ENCODE measurements at regions not wholly inside any gene's neighbourhood (a gene's known extent, or its start where the extent isn't known, plus 50 kb on each side); places are given as distances from the start of the nearest gene placed in this dataset.
A peak's percentile ranks its signal among the peaks of the same experiment; 100 is the strongest.
"Not testable (repeated sequence)": the region's sequence is repeated elsewhere in the genome, so short reads cannot be mapped to it uniquely, and the experiment has no call there.

DNA sequence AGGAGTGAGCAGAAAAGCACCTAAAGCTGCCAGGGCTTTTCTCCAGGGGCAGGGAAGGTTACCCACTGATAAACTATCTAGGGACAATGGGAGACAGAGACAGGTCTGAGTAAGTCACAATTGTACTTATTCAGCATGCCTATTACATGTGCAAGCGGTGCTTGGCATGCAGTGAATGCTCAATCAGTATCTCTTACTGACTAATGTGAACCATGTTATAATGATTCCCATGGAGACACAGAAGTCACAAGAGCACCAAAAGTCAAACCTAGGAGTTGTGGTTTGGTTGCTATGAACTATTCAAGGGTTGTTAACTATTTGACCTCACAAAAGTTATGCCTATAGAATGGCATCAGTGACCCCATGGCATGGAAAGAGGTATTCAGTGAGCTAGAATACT, 50.0 kb upstream of the RASGRP1 start:
- no peak for DNase-seq

- no peak for DNase-seq
Observed at GRCh38 chr15:38617831-38618230, 53.2 kb upstream of the RASGRP1 start.

DNA sequence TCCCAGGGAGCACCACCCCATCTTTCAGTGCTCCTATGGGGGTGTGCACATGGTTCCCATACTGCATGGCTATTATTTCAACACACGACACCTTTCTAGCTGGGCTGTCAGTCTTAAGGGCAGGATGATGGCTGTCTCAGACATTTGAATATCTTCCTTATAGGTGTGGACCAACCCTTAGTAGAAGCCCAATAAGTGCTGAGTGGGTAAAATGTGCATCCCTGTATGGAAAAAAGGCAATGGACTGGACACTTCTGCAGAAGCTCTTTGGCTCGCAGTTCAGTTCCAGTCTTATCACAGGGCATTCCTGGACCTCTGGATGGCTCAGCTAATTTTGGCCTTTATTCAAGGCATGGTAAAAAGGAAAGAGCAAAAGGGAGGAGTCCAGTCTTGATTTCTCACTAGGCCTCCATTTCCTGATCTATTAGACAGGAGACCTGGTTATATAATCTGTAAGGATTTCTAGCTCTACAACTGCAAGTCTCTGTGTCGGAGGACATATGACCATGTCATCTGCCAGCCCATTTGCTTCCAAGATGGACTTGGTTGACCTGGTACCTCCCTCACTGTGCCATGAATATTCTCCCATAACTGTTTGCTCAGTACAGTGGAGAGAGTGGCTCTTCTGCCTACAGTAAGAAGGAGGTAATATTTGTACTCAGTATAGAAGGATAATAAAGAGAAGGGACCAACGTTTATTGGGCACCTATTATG, 53.8 kb upstream of the RASGRP1 start:
- no peak for DNase-seq

DNA sequence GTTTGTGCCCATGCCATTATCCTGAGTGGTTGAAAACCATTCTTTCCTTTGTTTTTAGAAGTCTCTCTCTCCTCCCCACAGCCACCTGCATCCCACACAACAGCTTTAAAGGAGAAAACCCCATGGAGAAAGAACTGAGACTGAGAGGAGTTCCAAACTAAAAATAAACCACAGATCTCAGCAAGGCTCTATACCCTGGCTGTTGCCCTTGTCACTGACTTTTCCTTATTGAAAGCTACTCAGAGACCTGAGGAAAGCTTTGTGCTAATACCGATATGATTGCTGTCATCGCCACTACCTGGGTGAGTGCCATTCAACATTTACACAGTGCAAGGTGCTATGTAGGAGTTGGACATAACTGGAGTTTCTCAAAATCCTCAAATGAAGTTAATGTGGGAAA, 55.5 kb upstream of the RASGRP1 start:
- no peak for DNase-seq

DNA sequence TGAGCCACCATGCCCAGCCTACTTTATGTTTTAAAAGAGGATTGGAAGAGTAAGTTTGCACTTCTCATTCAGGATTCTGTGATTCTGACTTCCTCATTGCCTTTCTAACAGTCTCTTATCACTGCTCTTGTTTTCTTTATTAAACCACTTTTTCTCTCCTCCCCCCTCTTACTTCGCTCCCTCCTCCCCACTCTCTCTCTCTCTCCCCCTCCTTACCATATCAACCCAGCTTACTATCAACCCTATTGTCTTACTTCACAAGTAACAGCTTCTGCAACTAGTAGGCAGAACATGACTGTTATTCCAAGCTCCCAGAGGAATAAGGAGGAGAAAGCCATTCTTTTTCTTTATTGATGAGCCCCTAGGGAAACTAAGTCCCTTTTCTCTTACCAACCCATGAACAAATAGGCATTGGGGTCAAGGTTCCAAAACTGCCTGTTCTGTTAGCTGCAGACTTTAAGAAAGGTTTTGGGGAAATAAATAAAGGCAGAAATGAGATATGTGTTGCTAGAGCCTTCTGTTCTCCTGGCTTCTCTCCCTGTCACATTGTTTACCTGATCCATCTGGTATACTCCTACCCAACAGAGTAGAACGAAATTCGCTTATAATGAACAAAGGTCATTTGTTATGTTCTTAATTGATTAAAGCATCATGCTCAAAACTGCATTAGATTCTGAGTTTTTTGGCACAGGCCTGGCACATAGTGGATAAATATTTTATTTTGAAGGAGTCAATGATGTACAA, 56.4 kb upstream of the RASGRP1 start:
- DNase-seq: no peak

GRCh38 chr15:38622304-38622703, 57.7 kb upstream of the RASGRP1 start:
- DNase-seq: no peak

- no peak for DNase-seq
Observed at GRCh38 chr15:38622908-38623307, 58.3 kb upstream of the RASGRP1 start.

DNA sequence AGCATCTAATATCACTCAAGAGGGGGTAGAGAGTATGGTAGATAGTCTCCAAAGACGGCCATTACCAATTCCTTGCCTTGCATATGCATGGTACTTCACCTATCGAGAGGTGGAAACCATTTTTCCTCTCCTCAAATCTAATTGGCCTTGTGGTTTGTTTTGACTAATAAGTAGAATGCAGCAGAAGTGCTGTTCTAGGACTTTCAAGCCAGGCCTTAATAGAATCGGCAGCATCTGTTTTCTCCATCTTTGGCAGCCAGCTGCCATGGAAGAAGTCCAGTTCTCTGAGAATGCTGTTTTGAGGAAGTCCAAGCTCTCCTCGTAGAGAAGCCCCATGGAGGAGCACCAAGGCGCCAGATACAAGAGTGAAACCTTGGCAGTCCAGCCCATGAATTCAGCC, 59.1 kb upstream of the RASGRP1 start:
- DNase-seq: peak; percentile 37

DNA sequence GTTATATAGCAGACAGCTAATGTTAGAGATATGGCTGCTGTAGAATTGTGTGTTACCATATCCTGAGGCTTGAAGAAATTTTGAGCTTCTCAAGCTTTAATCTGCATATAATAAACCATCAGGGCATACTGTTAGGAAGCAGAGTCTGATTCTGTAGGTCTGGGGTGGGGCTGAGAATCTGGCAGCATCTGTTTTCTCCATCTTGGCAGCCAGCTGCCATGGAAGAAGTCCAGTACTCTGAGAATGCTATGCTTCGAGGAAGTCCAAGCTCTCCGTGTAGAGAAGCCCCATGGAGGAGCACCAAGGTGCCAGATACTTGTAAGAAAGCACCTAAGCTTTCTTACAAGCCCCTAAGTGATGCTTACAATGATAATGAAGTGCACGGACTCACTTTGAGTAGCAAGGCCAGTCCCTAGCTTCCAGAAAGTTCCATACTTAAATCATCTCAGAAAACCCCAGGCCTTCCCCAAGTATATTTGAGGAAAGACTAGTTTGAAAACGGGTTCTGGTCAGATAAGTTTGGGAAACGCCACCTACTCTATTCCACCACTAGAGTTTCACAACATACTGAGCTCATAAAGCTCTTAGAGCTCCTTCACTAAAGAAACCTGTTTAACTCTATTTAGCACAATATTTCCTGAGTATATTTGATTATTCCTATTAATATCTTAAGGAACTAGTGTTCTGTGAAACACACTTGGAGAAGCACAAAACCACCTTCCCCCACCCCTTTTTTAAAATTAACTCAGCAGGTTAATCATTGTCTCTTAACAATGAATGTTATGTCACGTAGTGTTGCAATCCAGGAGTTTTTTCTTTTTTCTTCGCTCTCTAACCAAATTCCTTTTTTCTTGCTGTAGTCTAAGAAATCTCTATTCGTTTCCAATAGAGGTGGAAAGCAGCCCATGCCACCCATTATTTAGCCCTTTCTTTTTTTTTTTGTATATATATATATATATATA, 59.9 kb upstream of the RASGRP1 start:
- DNase-seq: no peak

DNA sequence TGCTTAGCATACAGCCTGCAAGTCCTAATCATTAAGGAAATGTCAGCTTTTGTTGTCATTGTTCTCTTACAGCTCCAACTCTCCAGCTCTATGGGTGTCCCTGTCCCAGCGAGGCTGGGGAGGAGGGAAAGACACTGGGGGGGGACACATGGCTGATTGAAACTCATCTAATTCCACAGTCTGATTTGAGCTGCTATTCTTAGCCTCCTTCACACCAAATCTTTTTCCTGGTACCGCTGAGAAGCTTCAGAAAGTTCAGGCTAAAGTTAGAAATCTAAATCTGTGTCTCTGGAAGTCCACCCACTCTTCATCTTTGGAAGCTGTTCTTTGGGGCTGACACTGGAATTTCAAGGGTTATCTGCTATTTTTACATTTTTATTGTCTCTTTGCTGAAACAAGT, 61.3 kb upstream of the RASGRP1 start:
- DNase-seq: no peak

GRCh38 chr15:38626443-38627050, 61.9 kb upstream of the RASGRP1 start:
- no peak for DNase-seq

GRCh38 chr15:38627689-38628277, 63.2 kb upstream of the RASGRP1 start:
- no peak for DNase-seq

DNA sequence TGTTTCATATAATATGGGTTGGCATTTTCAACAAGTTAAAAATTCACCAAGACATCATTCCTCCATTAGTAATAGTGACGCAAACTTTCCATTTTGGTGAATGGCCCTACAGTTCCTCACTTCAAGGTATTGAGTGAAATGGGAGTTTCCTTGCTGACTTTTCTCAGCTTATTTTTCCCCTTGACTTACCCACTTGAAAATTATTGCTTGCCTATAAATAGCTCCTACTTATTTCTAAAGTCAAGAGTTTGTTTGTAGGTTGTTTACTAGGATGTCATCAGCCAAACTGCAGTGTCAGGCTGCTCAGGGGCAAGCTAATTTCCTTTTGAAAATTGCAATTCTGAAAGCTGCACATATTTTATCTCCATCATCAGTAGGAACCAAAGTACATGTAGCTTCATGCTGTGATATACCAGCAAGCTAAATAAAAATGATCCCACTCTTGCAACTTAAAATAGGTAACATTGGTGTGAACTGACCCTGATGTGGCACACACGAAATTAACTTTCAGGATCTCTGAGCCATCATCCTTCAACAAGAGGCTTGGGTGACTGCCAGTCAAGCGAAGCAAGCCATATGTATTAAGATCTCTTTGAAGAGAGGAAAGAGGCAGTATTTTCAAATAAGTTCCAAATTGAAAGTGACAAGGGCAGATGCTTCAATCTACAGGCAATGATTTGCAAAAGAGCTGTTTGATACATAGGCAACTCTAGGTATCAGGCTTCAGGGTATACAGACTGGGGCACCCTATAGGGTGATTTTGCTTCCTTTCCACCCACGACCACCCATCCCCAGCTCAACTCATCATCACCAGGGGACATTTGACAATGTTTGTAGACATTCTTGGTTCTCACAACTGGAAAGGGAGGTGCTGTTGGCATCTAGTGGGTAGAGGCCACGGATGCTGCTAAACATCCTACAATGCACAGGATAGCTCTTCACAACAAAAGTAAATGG, 66.8 kb upstream of the RASGRP1 start:
- DNase-seq: no peak

- DNase-seq: no peak
Observed at GRCh38 chr15:38635170-38635569, 70.6 kb upstream of the RASGRP1 start.

GRCh38 chr15:38636597-38636996, 72.0 kb upstream of the RASGRP1 start:
- no peak for DNase-seq

- DNase-seq: no peak
Observed at GRCh38 chr15:38638126-38638525, 73.5 kb upstream of the RASGRP1 start.

DNA sequence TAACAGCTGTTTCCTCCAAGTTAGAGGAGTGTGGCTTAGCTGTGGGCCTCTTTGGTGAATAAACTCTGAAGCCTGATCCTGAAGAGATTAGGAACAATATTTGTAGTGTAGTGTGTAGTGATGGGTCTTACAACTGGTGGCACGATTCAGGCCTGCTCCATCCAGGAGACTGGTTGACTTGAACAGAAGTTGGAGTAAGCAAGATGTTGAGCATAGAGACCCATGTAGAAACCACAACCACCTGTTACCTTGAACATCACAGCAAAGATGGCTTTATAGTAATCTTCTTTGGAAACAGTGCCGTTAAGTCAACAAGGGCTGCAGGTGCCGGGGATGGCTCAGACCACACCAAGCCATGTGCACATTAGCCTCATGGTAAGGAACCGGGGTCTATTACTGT, 74.2 kb upstream of the RASGRP1 start:
- no peak for DNase-seq

- DNase-seq: no peak
Observed at GRCh38 chr15:38642689-38643270, 78.2 kb upstream of the RASGRP1 start.

- not testable (repeated sequence) for DNase-seq
Observed at GRCh38 chr15:38644353-38644752, 79.7 kb upstream of the RASGRP1 start.

DNA sequence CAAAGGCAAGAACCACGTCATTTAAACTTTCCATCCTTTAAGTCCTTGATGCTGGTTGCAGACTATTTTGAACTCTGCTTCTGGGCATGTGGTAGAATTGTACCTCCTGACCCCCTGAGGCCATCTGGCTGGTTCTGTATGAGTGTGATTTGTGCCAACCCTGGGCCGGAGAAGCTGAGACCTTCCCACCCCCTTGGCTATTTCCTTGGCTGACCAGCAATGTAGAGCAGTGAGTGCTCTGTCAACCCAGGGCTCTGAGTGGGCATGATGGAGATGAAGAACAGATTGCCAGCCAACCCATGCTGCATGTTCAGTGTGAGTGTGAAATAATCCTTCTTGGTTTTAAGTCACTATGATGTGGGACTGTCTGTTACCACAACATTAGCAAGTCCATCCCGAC, 82.1 kb upstream of the RASGRP1 start:
- DNase-seq: no peak

- DNase-seq: no peak
Observed at GRCh38 chr15:38647683-38648082, 83.1 kb upstream of the RASGRP1 start.
